Natural killer cell (primary cell): ENCODE measurements at regions not wholly inside any gene's neighbourhood (a gene's known extent, or its start where the extent isn't known, plus 50 kb on each side); places are given as distances from the start of the nearest gene placed in this dataset.

Experiments used
- ATAC-seq, 3 donors: fragments of 150-1000 bp in 2 of 3; fragments of 200-7000 bp in 1 of 3; cut with Tn5 transposase; 1 replicate in 1 of 3; 2 replicates in 2 of 3; pipeline ENCODE4 v1.10.0; 2021; ENCODE audit warnings: mild to moderate bottlenecking in 2 of 3, moderate library complexity in 2 of 3
- DNase-seq, 2 donors: peaks; one replicate each; pipeline versions ENCODE4 v3.0.0 to v3.0.0-alpha.2; 2013 to 2021; ENCODE audit warnings: mixed read lengths in 1 of 2
- H3K27ac ChIP-seq: one replicate; pipeline ENCODE4 v1.5.1; 2013; ENCODE audit warnings: mild to moderate bottlenecking, low read length
- H3K27me3 ChIP-seq: one replicate; pipeline ENCODE4 v1.6.1; 2013; ENCODE audit warnings: low read length; ENCODE audit not compliant: control insufficient read depth, insufficient read depth
- H3K36me3 ChIP-seq: one replicate; pipeline ENCODE4 v1.6.1; 2013; ENCODE audit warnings: low read length; ENCODE audit not compliant: control insufficient read depth, insufficient read depth
- H3K4me1 ChIP-seq: one replicate; pipeline ENCODE4 v1.6.1; 2013; ENCODE audit warnings: low read length; ENCODE audit not compliant: control insufficient read depth, insufficient read depth
- H3K4me3 ChIP-seq: one replicate; pipeline ENCODE4 v1.5.1; 2013; ENCODE audit warnings: low read length
- H3K9me3 ChIP-seq: one replicate; pipeline ENCODE4 v1.6.1; 2013; ENCODE audit warnings: low read length; ENCODE audit not compliant: control insufficient read depth, insufficient read depth
- H3K27ac Mint-ChIP-seq, 2 donors: one replicate each; pipeline ENCODE4 v1.8.0; 2022; ENCODE audit warnings: mild to moderate bottlenecking in 2 of 2, mixed read lengths in 2 of 2, moderate library complexity in 1 of 2
- H3K27me3 Mint-ChIP-seq, 2 donors: one replicate each; pipeline ENCODE4 v1.8.0; 2022; ENCODE audit warnings: low read depth in 2 of 2, mixed read lengths in 2 of 2
- H3K36me3 Mint-ChIP-seq: one replicate; pipeline ENCODE4 v1.8.0; 2022; ENCODE audit warnings: mixed read lengths
- H3K4me1 Mint-ChIP-seq, 2 donors: one replicate each; pipeline ENCODE4 v1.8.0; 2022; ENCODE audit warnings: mixed read lengths in 2 of 2
- H3K4me3 Mint-ChIP-seq: one replicate; pipeline ENCODE4 v1.8.0; 2022; ENCODE audit warnings: mild to moderate bottlenecking, moderate library complexity, mixed read lengths
- H3K9me3 Mint-ChIP-seq, 2 donors: one replicate each; pipeline ENCODE4 v1.8.0; 2022; ENCODE audit warnings: mixed read lengths in 2 of 2
- WGBS: methylation state at CpG from one replicate; pipeline ENCODE4 v1.1.7; 2013; ENCODE audit warnings: missing lambda C conversion rate; ENCODE audit not compliant: insufficient coverage; 5-methylcytosine and 5-hydroxymethylcytosine counted together
- intact Hi-C: fragments of 100-400 bp; cut with micrococcal nuclease; formaldehyde crosslinking; loops from one replicate; pipeline ENCODE4 v1.14.2; 2022
- TF ChIP-seq, protein P1 (sequence below): fragments of 200-600 bp; IDR thresholded peaks from one replicate; pipeline ENCODE4 v1.8.0; 2022; ENCODE audit warnings: antibody characterized with exemption

DNA sequence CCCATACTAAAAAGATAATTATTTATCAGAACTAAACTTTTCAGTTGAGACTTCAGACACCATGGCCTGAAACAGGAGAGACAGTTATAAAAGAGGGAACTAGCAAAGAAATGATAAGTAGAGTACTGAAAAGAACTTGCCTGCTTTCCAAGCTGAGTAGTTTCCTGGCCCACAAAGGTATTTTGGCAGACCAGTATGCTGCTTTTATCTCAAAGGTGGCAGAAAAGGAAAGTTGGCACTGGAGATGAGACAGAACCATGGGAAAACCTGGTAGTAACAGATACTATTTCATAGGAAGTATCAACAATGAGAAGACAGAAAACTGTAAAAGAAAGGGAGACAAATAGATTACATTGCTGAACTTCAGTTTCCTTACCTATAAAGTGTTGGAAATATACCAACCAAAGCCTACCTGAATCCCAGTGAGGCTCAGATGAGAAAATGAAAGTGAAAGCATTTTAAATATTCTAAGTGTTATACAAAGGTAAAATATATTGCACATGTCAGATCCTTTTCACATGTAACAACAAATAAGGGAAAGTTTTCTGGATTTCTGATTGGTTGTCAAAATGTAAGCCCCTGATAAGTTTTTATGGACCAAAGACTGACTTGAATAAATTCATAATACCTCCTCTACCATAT lies 155.3 kb upstream of the FSCB start:
- TF ChIP-seq, protein P1, sequence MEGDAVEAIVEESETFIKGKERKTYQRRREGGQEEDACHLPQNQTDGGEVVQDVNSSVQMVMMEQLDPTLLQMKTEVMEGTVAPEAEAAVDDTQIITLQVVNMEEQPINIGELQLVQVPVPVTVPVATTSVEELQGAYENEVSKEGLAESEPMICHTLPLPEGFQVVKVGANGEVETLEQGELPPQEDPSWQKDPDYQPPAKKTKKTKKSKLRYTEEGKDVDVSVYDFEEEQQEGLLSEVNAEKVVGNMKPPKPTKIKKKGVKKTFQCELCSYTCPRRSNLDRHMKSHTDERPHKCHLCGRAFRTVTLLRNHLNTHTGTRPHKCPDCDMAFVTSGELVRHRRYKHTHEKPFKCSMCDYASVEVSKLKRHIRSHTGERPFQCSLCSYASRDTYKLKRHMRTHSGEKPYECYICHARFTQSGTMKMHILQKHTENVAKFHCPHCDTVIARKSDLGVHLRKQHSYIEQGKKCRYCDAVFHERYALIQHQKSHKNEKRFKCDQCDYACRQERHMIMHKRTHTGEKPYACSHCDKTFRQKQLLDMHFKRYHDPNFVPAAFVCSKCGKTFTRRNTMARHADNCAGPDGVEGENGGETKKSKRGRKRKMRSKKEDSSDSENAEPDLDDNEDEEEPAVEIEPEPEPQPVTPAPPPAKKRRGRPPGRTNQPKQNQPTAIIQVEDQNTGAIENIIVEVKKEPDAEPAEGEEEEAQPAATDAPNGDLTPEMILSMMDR, result no peak
- Histone ChIP-seq H3K4me1 (no peaks in the 10 kb centered on the region), H3K36me3 (no peaks in the 10 kb centered on the region), H3K27ac (no peak overlapping the region), H3K4me3 (no peak overlapping the region), H3K9me3 (no peaks in the 10 kb centered on the region), H3K27me3 (no peaks in the 10 kb centered on the region)
- intact Hi-C loops, result no loop called here
- H3K27me3 Mint-ChIP-seq, result no peaks in the 10 kb centered on the region
- peak overlapping the region; percentile 13 for H3K4me3 Mint-ChIP-seq
- H3K27ac Mint-ChIP-seq, result no peak overlapping the region
- DNase-seq (no peak), ATAC-seq (no peak)
- peaks cover 3 to 8% of the 10 kb centered on the region in 2 donors for H3K9me3 Mint-ChIP-seq
- no peaks in the 10 kb centered on the region for H3K36me3 Mint-ChIP-seq
- H3K4me1 Mint-ChIP-seq, result peaks cover 4% of the 10 kb centered on the region in 2 donors

DNA sequence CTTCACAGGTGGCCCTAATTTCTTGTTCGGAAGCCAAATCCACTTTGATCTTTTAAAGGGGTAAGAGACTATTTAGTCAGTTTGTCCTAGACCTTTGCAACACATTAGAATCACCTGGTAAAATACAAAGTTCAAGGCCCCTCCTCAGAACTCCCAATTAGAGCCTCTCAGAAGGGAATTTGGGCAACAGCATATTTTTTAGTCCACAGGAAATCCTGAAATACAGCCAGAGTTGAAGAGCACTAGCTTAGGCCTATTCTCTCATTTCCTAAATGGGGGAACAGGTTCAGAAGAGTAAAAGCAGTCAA lies 151.3 kb upstream of the FSCB start:
- Histone ChIP-seq H3K36me3 (no peaks in the 10 kb centered on the region), H3K4me3 (no peak overlapping the region), H3K4me1 (no peaks in the 10 kb centered on the region), H3K9me3 (no peaks in the 10 kb centered on the region), H3K27ac (no peak overlapping the region), H3K27me3 (no peaks in the 10 kb centered on the region)
- intact Hi-C loops, result no loop called here
- peaks cover 4% of the 10 kb centered on the region in 2 donors for H3K4me1 Mint-ChIP-seq
- peaks cover 0 to 10% of the 10 kb centered on the region in 2 donors for H3K9me3 Mint-ChIP-seq
- no peak for DNase-seq
- H3K4me3 Mint-ChIP-seq, result no peak overlapping the region
- no peak overlapping the region for H3K27ac Mint-ChIP-seq
- no peak for ATAC-seq
- no peaks in the 10 kb centered on the region for H3K27me3 Mint-ChIP-seq
- TF ChIP-seq, protein P1, result no peak
- 67% methylated on average over 1 of the region's 1 CpG for WGBS
- H3K36me3 Mint-ChIP-seq, result no peaks in the 10 kb centered on the region

DNA sequence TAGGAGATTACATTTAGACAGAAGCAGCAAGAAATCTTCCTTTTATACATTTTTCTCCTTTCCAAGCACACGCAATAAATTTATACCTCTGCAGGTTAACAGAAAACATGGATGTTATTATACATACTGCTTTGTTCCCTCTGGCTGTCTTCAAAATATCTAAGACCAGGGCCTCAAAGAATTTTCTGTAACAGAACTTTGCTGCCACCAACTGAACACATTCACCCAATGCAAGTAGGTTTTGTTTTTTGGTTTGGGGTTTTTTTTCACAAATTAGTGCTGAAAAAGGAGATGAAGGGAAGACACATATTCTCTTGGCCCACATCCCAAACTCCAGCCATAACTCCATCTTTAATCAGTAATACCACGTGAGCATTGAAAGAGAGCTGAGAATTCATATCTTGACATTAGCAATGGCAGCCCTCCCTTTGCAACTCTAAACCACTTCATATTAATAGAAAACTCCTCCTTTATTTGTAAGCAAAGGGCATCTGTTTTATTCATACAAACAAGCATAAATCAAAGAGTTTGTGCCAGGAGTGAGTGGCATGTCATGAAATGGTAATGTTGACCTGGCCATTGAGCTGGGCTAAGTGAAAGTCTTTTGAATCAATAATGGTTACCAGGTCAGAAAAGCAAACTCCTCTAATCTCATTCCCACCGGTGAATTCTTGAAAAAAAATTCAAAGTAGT lies 150.8 kb upstream of the FSCB start:
- Mint-ChIP-seq H3K27ac (no peak overlapping the region), H3K27me3 (no peaks in the 10 kb centered on the region), H3K4me1 (peaks cover 4% of the 10 kb centered on the region in 2 donors), H3K36me3 (no peaks in the 10 kb centered on the region), H3K9me3 (peaks cover 0 to 10% of the 10 kb centered on the region in 2 donors), H3K4me3 (no peak overlapping the region)
- intact Hi-C loops, result no loop called here
- WGBS, result 69% methylated on average over 2 of the region's 3 CpGs
- no peak overlapping the region for H3K4me3 ChIP-seq
- H3K27me3 ChIP-seq, result no peaks in the 10 kb centered on the region
- H3K36me3 ChIP-seq, result no peaks in the 10 kb centered on the region
- H3K9me3 ChIP-seq, result no peaks in the 10 kb centered on the region
- TF ChIP-seq, protein P1, result no peak
- ATAC-seq (no peak), DNase-seq (no peak)
- H3K4me1 ChIP-seq, result no peaks in the 10 kb centered on the region
- H3K27ac ChIP-seq, result no peak overlapping the region

DNA sequence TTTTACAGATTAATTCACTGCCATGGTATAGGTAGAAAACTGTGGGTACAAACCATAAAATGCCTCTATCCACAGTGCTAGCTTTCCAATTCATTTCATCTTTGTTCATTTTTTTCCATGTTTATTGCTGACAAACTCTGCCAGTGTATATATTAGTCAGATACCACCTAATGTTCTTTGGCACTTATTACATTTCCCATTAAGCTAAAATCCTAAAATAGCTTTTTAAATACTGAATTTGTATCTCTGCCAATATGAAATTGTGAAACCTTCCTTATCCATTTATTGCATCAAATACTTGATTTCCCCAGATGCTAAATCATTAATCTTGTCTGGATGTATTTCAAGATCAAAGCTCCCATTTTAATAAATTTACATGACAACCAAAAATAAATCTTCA lies 150.1 kb upstream of the FSCB start:
- no peaks in the 10 kb centered on the region for H3K27me3 Mint-ChIP-seq

More for the DNA sequence above, 150.1 kb upstream of the FSCB start:
- no peaks in the 10 kb centered on the region for H3K4me1 ChIP-seq
- H3K27ac Mint-ChIP-seq, result no peak overlapping the region
- DNase-seq, result no peak
- no peaks in the 10 kb centered on the region for H3K9me3 ChIP-seq
- ATAC-seq, result no peak
- peaks cover 0 to 10% of the 10 kb centered on the region in 2 donors for H3K9me3 Mint-ChIP-seq
- H3K27ac ChIP-seq, result no peak overlapping the region
- intact Hi-C loops, result no loop called here
- no peak overlapping the region for H3K4me3 ChIP-seq
- TF ChIP-seq, protein P1, result no peak
- H3K36me3 Mint-ChIP-seq, result no peaks in the 10 kb centered on the region
- no peak overlapping the region for H3K4me3 Mint-ChIP-seq
- H3K27me3 ChIP-seq, result no peaks in the 10 kb centered on the region
- peaks cover 2% of the 10 kb centered on the region in 2 donors for H3K4me1 Mint-ChIP-seq
- H3K36me3 ChIP-seq, result no peaks in the 10 kb centered on the region
